SH-SY5Y (cell line): ENCODE measurements at regions not wholly inside any gene's neighbourhood (a gene's known extent, or its start where the extent isn't known, plus 50 kb on each side); places are given as distances from the start of the nearest gene placed in this dataset.

Source experiments
- GATA2 ChIP-seq: IDR thresholded peaks from 2 replicates; pipeline ENCODE4 v1.6.1; 2011; ENCODE audit warnings: mild to moderate bottlenecking, low read depth, low read length
- GATA3 ChIP-seq: IDR thresholded peaks from 2 replicates; pipeline ENCODE4 v1.6.1; 2011; ENCODE audit warnings: low read depth, mild to moderate bottlenecking, low read length, moderate library complexity

DNA sequence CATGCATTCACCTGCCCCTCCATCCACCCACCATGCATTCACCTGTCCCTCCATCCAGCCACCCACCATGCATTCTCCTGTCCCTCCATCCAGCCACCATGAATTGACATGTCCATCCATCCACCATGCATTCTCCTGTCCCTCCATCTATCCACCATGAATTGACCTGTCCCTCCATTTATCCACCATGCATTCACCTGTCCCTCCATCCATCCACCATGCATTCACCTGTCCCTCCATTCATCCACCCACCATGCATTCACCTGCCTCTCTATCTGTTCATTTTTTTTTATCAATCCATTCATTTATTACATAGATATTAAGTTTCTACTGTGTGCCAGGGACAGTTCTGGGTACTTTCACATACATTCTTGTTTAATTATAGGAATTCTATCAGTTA, 69.2 kb downstream of the MYCN start:
- TF ChIP-seq GATA2 (no peak), GATA3 (no peak)
